Naive thymus-derived CD8-positive, alpha-beta T cell (primary cell): ENCODE measurements at regions not wholly inside any gene's neighbourhood (a gene's known extent, or its start where the extent isn't known, plus 50 kb on each side); places are given as distances from the start of the nearest gene placed in this dataset.

Source experiments
- ATAC-seq, 2 donors: fragments of 150-1000 bp; cut with Tn5 transposase in 1 of 2; sonication (Bioruptor Pico), chemical (Tn5 transposase) in 1 of 2; 1 replicate in 1 of 2; 2 replicates in 1 of 2; pipeline ENCODE4 v1.10.0; 2021; ENCODE audit warnings: mild to moderate bottlenecking in 2 of 2, moderate library complexity in 2 of 2
- POLR2A ChIA-PET: fragments of 350-600 bp; sonication (Branson Sonifier 250); formaldehyde crosslinking; loops from one replicate; lab custom pipeline; 2021; ENCODE audit warnings: antibody characterized with exemption; lab: Charles Lee
- DNase-seq, 10 donors: peaks; one replicate each; pipeline versions ENCODE4 v3.0.0 to v3.0.0-alpha.2; 2020 to 2022
- H3K27ac Mint-ChIP-seq, 10 donors: one replicate each; pipeline ENCODE4 v1.8.0; 2020 to 2022; ENCODE audit warnings: mild to moderate bottlenecking in 10 of 10, mixed read lengths in 10 of 10, moderate library complexity in 4 of 10, inconsistent platforms in 1 of 10
- H3K27me3 Mint-ChIP-seq, 5 donors: one replicate each; pipeline ENCODE4 v1.8.0; 2021 to 2022; ENCODE audit warnings: mixed read lengths in 5 of 5
- H3K36me3 Mint-ChIP-seq, 3 donors: one replicate each; pipeline ENCODE4 v1.8.0; 2020 to 2022; ENCODE audit warnings: mixed read lengths in 3 of 3, mild to moderate bottlenecking in 2 of 3, inconsistent platforms in 1 of 3
- H3K4me1 Mint-ChIP-seq, 4 donors: one replicate each; pipeline ENCODE4 v1.8.0; 2021 to 2022; ENCODE audit warnings: mixed read lengths in 4 of 4
- H3K4me3 Mint-ChIP-seq, 10 donors: one replicate each; pipeline ENCODE4 v1.8.0; 2020 to 2022; ENCODE audit warnings: mild to moderate bottlenecking in 10 of 10, mixed read lengths in 10 of 10, moderate library complexity in 6 of 10, inconsistent platforms in 1 of 10
- H3K9me3 Mint-ChIP-seq, 9 donors: one replicate each; pipeline ENCODE4 v1.8.0; 2020 to 2022; ENCODE audit warnings: mixed read lengths in 9 of 9, mild to moderate bottlenecking in 3 of 9, inconsistent platforms in 1 of 9, moderate library complexity in 1 of 9

GRCh38 chr2:58950795-58951462 lies 709.8 kb upstream of the FANCL start:
- peaks cover 0 to 6% (median 0%) of the 10 kb centered on the region in 5 donors for H3K27me3 Mint-ChIP-seq
- ATAC-seq: no peak
- POLR2A ChIA-PET: no interaction called here
- H3K4me3 Mint-ChIP-seq: no peak overlapping the region
- no peaks in the 10 kb centered on the region for H3K4me1 Mint-ChIP-seq
- H3K36me3 Mint-ChIP-seq: no peaks in the 10 kb centered on the region
- no peak overlapping the region for H3K27ac Mint-ChIP-seq
- no peak for DNase-seq
- H3K9me3 Mint-ChIP-seq: peaks cover 0 to under 1% (median 0%) of the 10 kb centered on the region in 9 donors

- ATAC-seq (no peak), DNase-seq (no peak)
- Mint-ChIP-seq H3K27me3 (peaks cover 0 to 6% (median 0%) of the 10 kb centered on the region in 5 donors), H3K4me1 (no peaks in the 10 kb centered on the region), H3K36me3 (no peaks in the 10 kb centered on the region), H3K4me3 (no peak overlapping the region), H3K27ac (no peak overlapping the region), H3K9me3 (peaks cover 0 to 9% (median 0%) of the 10 kb centered on the region in 9 donors)
- POLR2A ChIA-PET: no interaction called here
Observed at GRCh38 chr2:58939388-58939787, 698.3 kb upstream of the FANCL start.

- Mint-ChIP-seq H3K4me1 (no peaks in the 10 kb centered on the region), H3K27me3 (peaks cover 0 to 8% (median 0%) of the 10 kb centered on the region in 5 donors), H3K36me3 (no peaks in the 10 kb centered on the region), H3K4me3 (no peak overlapping the region), H3K27ac (no peak overlapping the region), H3K9me3 (peaks cover 0 to 9% (median 0%) of the 10 kb centered on the region in 9 donors)
- ATAC-seq: no peak
- POLR2A ChIA-PET: no interaction called here
- no peak for DNase-seq
Observed at GRCh38 chr2:58938988-58939387, 697.9 kb upstream of the FANCL start.

- Mint-ChIP-seq H3K36me3 (no peaks in the 10 kb centered on the region), H3K9me3 (no peaks in the 10 kb centered on the region), H3K4me3 (no peak overlapping the region), H3K4me1 (no peaks in the 10 kb centered on the region), H3K27ac (no peak overlapping the region), H3K27me3 (peaks cover 0 to 8% (median 0%) of the 10 kb centered on the region in 5 donors)
- DNase-seq (no peak), ATAC-seq (no peak)
- POLR2A ChIA-PET: no interaction called here
Observed at GRCh38 chr2:58932801-58933200, 691.7 kb upstream of the FANCL start.

DNA sequence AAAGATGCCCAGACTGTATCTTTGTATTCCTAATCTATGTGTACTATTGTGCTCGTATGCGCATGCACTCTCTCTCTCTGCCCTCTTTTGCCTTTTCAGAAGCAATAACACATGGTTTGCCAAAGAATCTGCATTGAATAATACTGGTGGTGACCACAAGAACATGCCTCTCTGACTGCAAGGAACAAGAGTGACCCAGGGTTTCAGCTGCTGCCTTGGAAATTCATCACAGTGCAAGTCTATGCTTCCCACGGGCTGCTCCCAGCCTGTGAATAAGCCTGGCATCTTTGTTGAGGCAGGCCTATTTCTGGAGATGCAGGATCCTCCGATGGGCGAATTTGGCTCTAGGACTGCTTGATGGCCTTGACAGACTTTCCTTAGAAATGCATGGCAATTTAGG lies 689.4 kb upstream of the FANCL start:
- peaks cover 0 to 8% (median 0%) of the 10 kb centered on the region in 5 donors for H3K27me3 Mint-ChIP-seq
- ATAC-seq: no peak
- POLR2A ChIA-PET: no interaction called here
- no peak overlapping the region for H3K27ac Mint-ChIP-seq
- H3K9me3 Mint-ChIP-seq: no peaks in the 10 kb centered on the region
- no peaks in the 10 kb centered on the region for H3K4me1 Mint-ChIP-seq
- DNase-seq: no peak
- no peak overlapping the region for H3K4me3 Mint-ChIP-seq
- H3K36me3 Mint-ChIP-seq: no peaks in the 10 kb centered on the region

DNA sequence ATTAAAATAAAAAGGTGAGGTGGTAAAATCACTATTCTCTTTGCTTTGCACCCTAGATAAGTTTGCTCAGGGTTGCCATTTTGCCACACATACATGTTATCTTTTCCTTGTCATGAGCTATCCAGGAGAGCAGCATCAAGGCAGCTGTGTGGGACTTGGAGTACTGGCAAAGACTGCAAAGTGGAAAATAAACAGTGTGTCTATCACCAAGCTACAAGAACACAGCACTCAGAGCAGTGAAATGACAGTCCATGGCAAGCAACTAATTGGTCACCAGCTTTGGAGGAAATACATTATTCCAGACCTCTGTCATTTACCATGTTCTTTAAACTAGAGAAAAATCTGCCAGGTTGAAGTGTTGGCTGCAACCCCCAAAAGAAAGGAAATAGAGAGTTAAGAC lies 687.8 kb upstream of the FANCL start:
- H3K4me1 Mint-ChIP-seq: no peaks in the 10 kb centered on the region
- POLR2A ChIA-PET: no interaction called here
- no peaks in the 10 kb centered on the region for H3K9me3 Mint-ChIP-seq
- no peak overlapping the region for H3K27ac Mint-ChIP-seq
- no peaks in the 10 kb centered on the region for H3K36me3 Mint-ChIP-seq
- H3K4me3 Mint-ChIP-seq: no peak overlapping the region
- DNase-seq (no peak), ATAC-seq (no peak)
- H3K27me3 Mint-ChIP-seq: no peaks in the 10 kb centered on the region

DNA sequence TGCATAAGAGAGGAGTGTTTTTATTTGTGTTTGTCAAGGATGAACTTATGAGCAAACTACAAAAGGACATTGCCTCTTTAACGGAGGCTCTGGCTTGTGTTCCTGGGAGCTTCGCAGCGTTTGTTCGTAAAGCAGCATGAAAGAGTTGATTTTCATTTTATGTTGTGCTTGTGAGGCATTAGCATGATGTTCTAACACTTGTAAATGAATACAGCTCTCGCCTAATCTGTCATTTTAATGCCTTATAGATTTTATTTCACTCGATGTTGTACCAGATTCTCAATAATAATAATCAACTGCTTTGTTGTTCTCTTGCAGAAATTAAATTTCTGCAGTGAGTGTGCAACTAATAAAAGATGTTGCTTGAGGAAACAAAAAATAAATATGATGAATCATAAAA lies 687.3 kb upstream of the FANCL start:
- Mint-ChIP-seq H3K27ac (no peak overlapping the region), H3K4me3 (no peak overlapping the region), H3K9me3 (peaks cover 0 to 1% (median 0%) of the 10 kb centered on the region in 9 donors)

DNA sequence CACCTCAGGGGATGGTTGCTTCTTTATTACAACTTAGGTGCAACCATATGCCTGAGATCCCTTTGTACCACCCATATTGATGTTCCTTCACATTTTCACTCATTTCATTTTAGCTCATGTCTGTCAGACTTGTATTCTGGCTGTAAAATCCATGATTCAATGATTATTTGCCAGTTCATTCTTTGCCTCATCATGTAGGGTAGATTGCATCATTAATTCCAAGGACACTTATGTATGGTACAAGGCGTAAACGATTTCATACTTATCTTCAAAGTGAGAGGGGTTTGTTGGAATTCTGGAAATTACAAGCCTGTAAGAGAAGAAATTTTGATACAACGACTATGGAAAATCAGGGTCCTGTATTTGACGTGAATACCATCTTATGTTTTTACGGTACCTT lies 685.0 kb upstream of the FANCL start:
- DNase-seq: no peak
- ATAC-seq: no peak
- H3K9me3 Mint-ChIP-seq: peaks cover 0 to 1% (median 0%) of the 10 kb centered on the region in 9 donors
- H3K4me3 Mint-ChIP-seq: no peak overlapping the region
- no peaks in the 10 kb centered on the region for H3K4me1 Mint-ChIP-seq
- POLR2A ChIA-PET: no interaction called here
- peaks cover 0 to 8% (median 3%) of the 10 kb centered on the region in 5 donors for H3K27me3 Mint-ChIP-seq
- H3K36me3 Mint-ChIP-seq: no peaks in the 10 kb centered on the region
- H3K27ac Mint-ChIP-seq: no peak overlapping the region

More for the DNA sequence above, 687.3 kb upstream of the FANCL start:
- POLR2A ChIA-PET: no interaction called here
- DNase-seq (no peak), ATAC-seq (no peak)
- no peaks in the 10 kb centered on the region for H3K27me3 Mint-ChIP-seq
- no peaks in the 10 kb centered on the region for H3K4me1 Mint-ChIP-seq
- H3K36me3 Mint-ChIP-seq: no peaks in the 10 kb centered on the region

DNA sequence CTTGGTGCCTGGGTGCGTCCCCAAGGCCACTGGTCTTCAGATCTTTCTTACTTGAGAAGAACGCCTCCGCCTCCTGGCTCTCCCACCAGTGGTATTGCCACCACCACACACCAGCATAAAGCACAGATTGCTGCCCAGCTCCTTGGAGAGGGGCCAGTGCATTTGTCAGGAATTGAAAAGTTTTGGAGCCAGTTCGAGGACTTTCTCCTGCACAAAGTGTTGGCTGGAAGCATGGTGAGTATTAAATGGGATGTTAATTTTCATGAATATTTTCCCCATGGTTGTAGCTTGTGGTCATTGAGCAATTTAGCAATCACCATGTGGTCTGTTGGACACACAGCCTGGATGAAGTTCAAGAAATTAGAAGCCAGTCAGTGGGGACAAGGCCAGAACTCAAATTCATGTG lies 684.6 kb upstream of the FANCL start:
- no peaks in the 10 kb centered on the region for H3K36me3 Mint-ChIP-seq
- no peaks in the 10 kb centered on the region for H3K4me1 Mint-ChIP-seq
- peaks cover 0 to 8% (median 3%) of the 10 kb centered on the region in 5 donors for H3K27me3 Mint-ChIP-seq
- no peak overlapping the region for H3K4me3 Mint-ChIP-seq
- H3K27ac Mint-ChIP-seq: no peak overlapping the region
- DNase-seq (no peak), ATAC-seq (no peak)
- H3K9me3 Mint-ChIP-seq: peaks cover 0 to 1% (median 0%) of the 10 kb centered on the region in 9 donors
- POLR2A ChIA-PET: no interaction called here

GRCh38 chr2:58923869-58924268 lies 682.7 kb upstream of the FANCL start:
- Mint-ChIP-seq H3K4me1 (no peaks in the 10 kb centered on the region), H3K27ac (no peak overlapping the region), H3K27me3 (peaks cover 0 to 8% (median 3%) of the 10 kb centered on the region in 5 donors), H3K36me3 (no peaks in the 10 kb centered on the region), H3K4me3 (no peak overlapping the region), H3K9me3 (peaks cover 0 to 1% (median 0%) of the 10 kb centered on the region in 9 donors)
- DNase-seq: no peak
- ATAC-seq: no peak
- POLR2A ChIA-PET: no interaction called here

GRCh38 chr2:58922245-58922644 lies 681.1 kb upstream of the FANCL start:
- DNase-seq: no peak
- H3K27ac Mint-ChIP-seq: no peak overlapping the region
- POLR2A ChIA-PET: no interaction called here
- H3K4me1 Mint-ChIP-seq: peaks cover 0 to 1% (median 0%) of the 10 kb centered on the region in 4 donors
- no peak overlapping the region for H3K4me3 Mint-ChIP-seq
- H3K9me3 Mint-ChIP-seq: peaks cover 0 to 2% (median 0%) of the 10 kb centered on the region in 9 donors
- no peak for ATAC-seq
- H3K36me3 Mint-ChIP-seq: no peaks in the 10 kb centered on the region
- H3K27me3 Mint-ChIP-seq: peaks cover 0 to 8% (median 4%) of the 10 kb centered on the region in 5 donors

DNA sequence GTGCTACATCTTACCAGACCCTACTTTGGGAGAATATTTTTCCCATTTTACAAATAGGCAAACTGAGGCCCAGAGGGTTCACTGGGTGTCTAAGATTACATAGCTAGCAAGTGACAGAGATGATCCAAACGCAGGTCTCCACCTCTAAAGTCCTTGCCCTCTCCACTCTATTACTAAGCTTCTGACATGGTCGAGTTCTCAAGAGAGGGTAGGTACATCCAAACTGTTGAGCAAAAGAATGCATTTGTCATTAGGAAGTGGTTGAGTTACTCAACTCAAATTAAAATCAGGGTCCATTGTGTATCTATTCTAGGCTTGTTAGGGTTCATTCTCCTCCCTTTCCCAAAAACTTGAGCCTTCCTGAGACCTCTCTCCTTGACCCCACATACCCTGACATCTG lies 680.6 kb upstream of the FANCL start:
- H3K27me3 Mint-ChIP-seq: peaks cover 0 to 8% (median 4%) of the 10 kb centered on the region in 5 donors
- DNase-seq: no peak
- H3K36me3 Mint-ChIP-seq: no peaks in the 10 kb centered on the region
- no peak for ATAC-seq
- peaks cover 0 to 2% (median 0%) of the 10 kb centered on the region in 9 donors for H3K9me3 Mint-ChIP-seq
- POLR2A ChIA-PET: no interaction called here
- H3K27ac Mint-ChIP-seq: no peak overlapping the region
- no peak overlapping the region for H3K4me3 Mint-ChIP-seq
- H3K4me1 Mint-ChIP-seq: peaks cover 0 to 1% (median 0%) of the 10 kb centered on the region in 4 donors

DNA sequence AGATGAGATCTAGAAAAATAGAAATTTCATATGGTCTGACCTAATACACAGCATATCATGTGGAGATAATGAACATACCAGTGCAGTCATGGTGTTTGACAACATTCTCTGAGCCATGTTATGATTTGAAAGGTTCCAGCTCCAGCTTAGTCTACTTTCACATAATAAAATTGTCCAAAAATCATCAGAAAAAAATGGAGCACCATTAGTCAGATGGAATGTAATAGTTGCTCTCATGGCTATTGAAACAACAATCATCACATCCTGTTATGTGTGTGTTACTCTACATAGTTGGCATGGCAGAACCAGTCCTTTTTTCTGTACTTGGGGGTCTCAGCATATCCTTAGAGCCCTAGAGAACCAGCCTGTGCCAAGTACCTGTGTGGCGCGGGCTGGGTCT lies 678.9 kb upstream of the FANCL start:
- Mint-ChIP-seq H3K4me3 (no peak overlapping the region), H3K27ac (no peak overlapping the region), H3K27me3 (peaks cover 0 to 8% (median 4%) of the 10 kb centered on the region in 5 donors), H3K9me3 (peaks cover 0 to 2% (median 0%) of the 10 kb centered on the region in 9 donors), H3K36me3 (no peaks in the 10 kb centered on the region), H3K4me1 (peaks cover 0 to 1% (median 0%) of the 10 kb centered on the region in 4 donors)
- ATAC-seq (no peak), DNase-seq (no peak)
- POLR2A ChIA-PET: no interaction called here

DNA sequence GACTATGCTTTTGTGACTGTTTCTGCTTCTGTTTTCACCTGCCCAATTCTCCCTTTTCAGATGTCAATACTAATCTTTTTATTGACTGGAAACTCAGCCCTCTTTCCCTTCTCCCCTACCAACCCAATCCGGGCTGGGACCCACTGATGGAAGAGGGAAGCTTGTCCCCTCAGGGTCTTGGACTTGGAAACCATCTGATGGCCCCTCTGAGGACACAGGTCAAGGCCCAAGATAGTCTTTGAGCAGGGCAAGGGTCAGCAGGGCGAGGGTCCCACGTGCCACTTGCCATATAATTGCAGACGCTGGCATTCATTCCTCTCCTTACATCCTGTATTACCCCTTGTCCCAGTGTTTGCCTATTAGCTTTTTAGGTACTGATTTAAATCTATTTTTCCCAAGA lies 678.2 kb upstream of the FANCL start:
- peaks cover 0 to 1% (median 0%) of the 10 kb centered on the region in 4 donors for H3K4me1 Mint-ChIP-seq
- H3K27me3 Mint-ChIP-seq: peaks cover 0 to 8% (median 4%) of the 10 kb centered on the region in 5 donors
- H3K27ac Mint-ChIP-seq: no peak overlapping the region
- no peaks in the 10 kb centered on the region for H3K36me3 Mint-ChIP-seq
- DNase-seq (no peak), ATAC-seq (no peak)
- H3K4me3 Mint-ChIP-seq: no peak overlapping the region
- peaks cover 0 to 2% (median 0%) of the 10 kb centered on the region in 9 donors for H3K9me3 Mint-ChIP-seq
- POLR2A ChIA-PET: no interaction called here
